PC-9 (cell line): ENCODE measurements at regions not wholly inside any gene's neighbourhood (a gene's known extent, or its start where the extent isn't known, plus 50 kb on each side); places are given as distances from the start of the nearest gene placed in this dataset.

Experiments used
- BruUV-seq: library from RNA; stranded (reverse); fragments of 400-500 nt; replicated peaks from 2 replicates; lab custom pipeline; 2021; lab: Mats Ljungman, UMichigan
- CTCF ChIA-PET: fragments of 300-600 bp; sonication (Branson Sonifier 250); formaldehyde crosslinking; loops from one replicate; lab custom pipeline; 2022; ENCODE audit warnings: antibody characterized with exemption; lab: Charles Lee
- POLR2A ChIA-PET: fragments of 300-600 bp; sonication (Branson Sonifier 250); formaldehyde crosslinking; loops from one replicate; lab custom pipeline; 2022; ENCODE audit warnings: antibody characterized with exemption; ENCODE audit not compliant: unreplicated experiment; lab: Charles Lee
- DNase-seq, 2 experiments: peaks; one replicate each; pipeline versions ENCODE4 v3.0.0 to v3.0.0-alpha.2; 2015 to 2022; ENCODE audit warnings: mixed read lengths in 1 of 2
- H2AFZ ChIP-seq: fragments of 200-600 bp; sonication (generic); 2 replicates; pipeline ENCODE4 v1.8.1; 2017; ENCODE audit warnings: antibody characterized with exemption
- H3F3A ChIP-seq: fragments of 200-600 bp; sonication (generic); 2 replicates; pipeline ENCODE4 v1.8.1; 2017; ENCODE audit warnings: antibody characterized with exemption, mild to moderate bottlenecking, low read depth; ENCODE audit not compliant: insufficient read depth
- H3K27ac ChIP-seq: fragments of 200-600 bp; sonication (generic); 2 replicates; pipeline ENCODE4 v1.6.1; 2016; ENCODE audit warnings: mixed run types
- H3K27me3 ChIP-seq: fragments of 200-600 bp; sonication (generic); 2 replicates; pipeline ENCODE4 v1.6.1; 2016; ENCODE audit warnings: low read depth, mixed run types; ENCODE audit not compliant: insufficient read depth
- H3K36me3 ChIP-seq: fragments of 200-600 bp; sonication (generic); 2 replicates; pipeline ENCODE4 v1.6.1; 2016; ENCODE audit warnings: low read depth, mixed run types
- H3K4me1 ChIP-seq: fragments of 200-600 bp; sonication (generic); replicated peaks from 2 replicates; pipeline ENCODE4 v1.6.1; 2016; ENCODE audit warnings: mixed run types; ENCODE audit not compliant: insufficient read depth
- H3K4me2 ChIP-seq: fragments of 200-600 bp; sonication (generic); 2 replicates; pipeline ENCODE4 v1.6.1; 2017; ENCODE audit warnings: mixed run types
- H3K4me3 ChIP-seq: fragments of 200-600 bp; sonication (generic); 2 replicates; pipeline ENCODE4 v1.6.1; 2016; ENCODE audit warnings: mixed run types
- H3K79me2 ChIP-seq: fragments of 200-600 bp; sonication (generic); 2 replicates; pipeline ENCODE4 v1.6.1; 2017; ENCODE audit warnings: low read depth, mixed run types
- H3K9me2 ChIP-seq: fragments of 200-600 bp; sonication (generic); 2 replicates; pipeline ENCODE4 v1.8.1; 2017; ENCODE audit warnings: mild to moderate bottlenecking; ENCODE audit not compliant: insufficient read depth
- H3K9me3 ChIP-seq: fragments of 200-600 bp; sonication (generic); 2 replicates; pipeline ENCODE4 v1.8.1; 2016; ENCODE audit warnings: low read depth; ENCODE audit not compliant: insufficient read depth
- H4K20me1 ChIP-seq: fragments of 200-600 bp; sonication (generic); 2 replicates; pipeline ENCODE4 v1.8.1; 2017; ENCODE audit not compliant: insufficient read depth
- EZH2 ChIP-seq: fragments of 200-600 bp; sonication (generic); IDR thresholded peaks from 2 replicates; pipeline ENCODE4 v1.8.0; 2017; ENCODE audit warnings: antibody characterized with exemption, low read depth
- intact Hi-C: fragments of 100-400 bp; cut with micrococcal nuclease; formaldehyde crosslinking; loops from one replicate; pipeline ENCODE4 v1.10.0; 2022; ENCODE audit not compliant: unreplicated experiment
- TF ChIP-seq, protein P1 (sequence below): fragments of 200-600 bp; sonication (generic); conservative IDR thresholded peaks from 2 replicates; pipeline ENCODE4 v1.6.1; 2017; ENCODE audit warnings: mixed run types, antibody characterized with exemption, mild to moderate bottlenecking, moderate library complexity

DNA sequence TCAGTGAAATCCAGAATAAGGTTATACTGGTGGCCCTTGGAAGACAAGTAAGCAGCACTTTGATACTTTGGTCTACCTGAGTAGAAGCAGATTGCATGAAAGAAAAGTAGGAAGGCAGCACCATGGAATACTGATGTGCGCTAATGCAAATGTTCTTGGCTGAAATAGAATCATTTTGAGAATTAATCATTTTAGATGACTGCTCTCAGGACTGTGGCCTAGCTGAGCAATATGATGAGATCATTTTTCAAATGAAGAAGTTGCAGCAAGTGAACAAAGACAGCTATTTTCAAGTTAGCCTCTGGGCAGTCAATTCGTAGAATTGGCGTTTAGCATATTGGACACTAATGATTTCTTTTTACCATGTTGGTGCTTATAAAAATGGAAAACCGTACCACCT lies 483.5 kb downstream of the TMEM232 start:
- H3K9me3 ChIP-seq = no peaks in the 10 kb centered on the region; the same call in 1 of the 2 replicates
- intact Hi-C loops = no loop called here
- H3K9me2 ChIP-seq = no peaks in the 10 kb centered on the region
- no peaks in the 10 kb centered on the region for H4K20me1 ChIP-seq
- no peaks in the 10 kb centered on the region for H3K36me3 ChIP-seq
- no TSS peak for BruUV-seq
- H3K79me2 ChIP-seq = no peaks in the 10 kb centered on the region
- no peak overlapping the region for H3K27ac ChIP-seq
- H3K27me3 ChIP-seq = no peaks in the 10 kb centered on the region
- no peak overlapping the region for H3K4me3 ChIP-seq
- H3F3A ChIP-seq = no peaks in the 10 kb centered on the region
- no peak overlapping the region for H2AFZ ChIP-seq
- TF ChIP-seq, protein P1, sequence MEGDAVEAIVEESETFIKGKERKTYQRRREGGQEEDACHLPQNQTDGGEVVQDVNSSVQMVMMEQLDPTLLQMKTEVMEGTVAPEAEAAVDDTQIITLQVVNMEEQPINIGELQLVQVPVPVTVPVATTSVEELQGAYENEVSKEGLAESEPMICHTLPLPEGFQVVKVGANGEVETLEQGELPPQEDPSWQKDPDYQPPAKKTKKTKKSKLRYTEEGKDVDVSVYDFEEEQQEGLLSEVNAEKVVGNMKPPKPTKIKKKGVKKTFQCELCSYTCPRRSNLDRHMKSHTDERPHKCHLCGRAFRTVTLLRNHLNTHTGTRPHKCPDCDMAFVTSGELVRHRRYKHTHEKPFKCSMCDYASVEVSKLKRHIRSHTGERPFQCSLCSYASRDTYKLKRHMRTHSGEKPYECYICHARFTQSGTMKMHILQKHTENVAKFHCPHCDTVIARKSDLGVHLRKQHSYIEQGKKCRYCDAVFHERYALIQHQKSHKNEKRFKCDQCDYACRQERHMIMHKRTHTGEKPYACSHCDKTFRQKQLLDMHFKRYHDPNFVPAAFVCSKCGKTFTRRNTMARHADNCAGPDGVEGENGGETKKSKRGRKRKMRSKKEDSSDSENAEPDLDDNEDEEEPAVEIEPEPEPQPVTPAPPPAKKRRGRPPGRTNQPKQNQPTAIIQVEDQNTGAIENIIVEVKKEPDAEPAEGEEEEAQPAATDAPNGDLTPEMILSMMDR = no peak
- no peak for TF ChIP-seq EZH2
- H3K4me2 ChIP-seq = no peak overlapping the region
- POLR2A ChIA-PET = interaction anchor here (0.6 kb wide), 1 partner anchor 49 kb away, joined by 3 read pairs; no protein-coding TSS in a partner anchor
- CTCF ChIA-PET = no interaction called here
- H3K4me1 ChIP-seq = no peaks in the 10 kb centered on the region
- DNase-seq = no peak

DNA sequence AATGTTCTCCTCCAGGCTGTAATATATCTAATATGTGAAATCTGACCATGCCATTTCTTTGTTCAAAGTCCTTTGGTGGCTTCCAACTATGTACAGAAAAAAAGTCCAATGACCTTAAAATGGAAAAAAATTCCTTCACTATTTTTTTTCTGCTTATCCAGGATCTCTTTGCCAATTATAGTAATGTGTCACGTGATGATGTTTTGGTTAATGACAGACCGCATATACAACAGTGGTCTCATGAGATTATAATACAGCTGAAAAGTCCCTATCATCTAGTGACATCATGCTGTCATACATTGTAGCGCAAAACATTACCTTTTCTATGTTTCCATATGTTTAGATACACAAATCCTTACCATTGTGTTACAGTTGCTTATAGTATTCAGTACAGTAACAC lies 477.6 kb downstream of the TMEM232 start:
- no TSS peak for BruUV-seq

GRCh38 chr5:110250355-110250754 lies 476.1 kb downstream of the TMEM232 start:
- no peaks in the 10 kb centered on the region; the same call in 1 of the 2 replicates for H3K9me3 ChIP-seq
- no peaks in the 10 kb centered on the region for H3F3A ChIP-seq
- H2AFZ ChIP-seq = no peak overlapping the region
- no peak overlapping the region for H3K27ac ChIP-seq
- H3K27me3 ChIP-seq = no peaks in the 10 kb centered on the region
- DNase-seq = no peak
- ChIA-PET CTCF (no interaction called here), POLR2A (no interaction called here)
- no peaks in the 10 kb centered on the region for H4K20me1 ChIP-seq
- no peak overlapping the region for H3K4me3 ChIP-seq
- no TSS peak for BruUV-seq
- H3K9me2 ChIP-seq = no peaks in the 10 kb centered on the region
- no peak overlapping the region for H3K4me2 ChIP-seq
- no peaks in the 10 kb centered on the region for H3K4me1 ChIP-seq
- intact Hi-C loops = no loop called here
- TF ChIP-seq EZH2 = no peak
- TF ChIP-seq, protein P1 = no peak
- H3K79me2 ChIP-seq = no peaks in the 10 kb centered on the region
- no peaks in the 10 kb centered on the region for H3K36me3 ChIP-seq

More for the DNA sequence above, 477.6 kb downstream of the TMEM232 start:
- Histone ChIP-seq H3K27me3 (no peaks in the 10 kb centered on the region), H2AFZ (no peak overlapping the region), H3K4me1 (no peaks in the 10 kb centered on the region), H3K79me2 (no peaks in the 10 kb centered on the region), H3K4me2 (no peak overlapping the region), H3F3A (no peaks in the 10 kb centered on the region), H4K20me1 (no peaks in the 10 kb centered on the region), H3K9me3 (no peaks in the 10 kb centered on the region; the same call in 1 of the 2 replicates), H3K27ac (no peak overlapping the region), H3K4me3 (no peak overlapping the region), H3K9me2 (no peaks in the 10 kb centered on the region), H3K36me3 (no peaks in the 10 kb centered on the region)
- CTCF ChIA-PET = no interaction called here
- TF ChIP-seq, protein P1 = no peak
- no peak for TF ChIP-seq EZH2
- no peak for DNase-seq
- intact Hi-C loops = no loop called here
- POLR2A ChIA-PET = no interaction called here
